CD4-positive, alpha-beta T cell treated with Interleukin-6 for 4 hours (primary cell): ENCODE measurements at regions not wholly inside any gene's neighbourhood (a gene's known extent, or its start where the extent isn't known, plus 50 kb on each side); places are given as distances from the start of the nearest gene placed in this dataset.

Experiments
- DNase-seq: peaks from one replicate; pipeline ENCODE4 v3.0.0-alpha.2; 2020; ENCODE audit warnings: mixed read lengths

DNA sequence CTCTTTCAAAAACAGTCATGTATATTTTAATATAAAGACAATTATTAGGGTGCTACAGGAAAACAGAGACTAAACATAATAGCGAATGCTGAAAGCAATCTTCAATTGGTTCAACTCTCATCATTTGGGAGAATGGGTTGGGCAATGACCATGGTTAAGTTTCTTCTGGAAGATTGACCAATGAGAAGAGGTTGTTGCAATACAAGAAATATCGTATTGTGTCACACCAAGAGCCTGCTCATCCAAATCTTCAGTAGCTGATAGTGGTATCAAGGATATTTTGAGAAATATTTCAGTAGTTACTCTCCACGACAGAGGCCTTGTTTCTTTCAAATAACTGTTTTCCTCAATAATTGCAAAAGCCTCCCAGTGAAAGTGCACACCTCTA, 83.0 kb upstream of the FNDC3A start:
- no peak for DNase-seq

DNA sequence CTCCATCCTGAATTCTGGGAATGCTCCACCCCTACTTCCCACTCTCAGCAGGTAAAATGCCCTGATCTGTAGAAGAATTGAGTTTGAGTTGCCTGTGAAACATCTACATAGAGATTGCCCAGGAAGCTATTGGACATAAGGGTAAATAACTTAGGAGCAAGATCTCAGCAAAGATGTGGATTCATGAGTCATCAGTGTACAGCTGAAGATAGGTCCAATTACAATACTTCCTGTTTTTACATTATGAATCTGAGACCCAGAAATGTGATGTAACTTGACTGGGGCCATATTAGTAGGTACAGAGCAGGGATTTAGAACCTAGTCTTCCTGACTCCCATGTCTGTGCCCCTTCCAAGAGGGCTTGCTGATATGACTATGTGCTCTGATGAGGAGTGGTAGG, 79.4 kb upstream of the FNDC3A start:
- no peak for DNase-seq

DNA sequence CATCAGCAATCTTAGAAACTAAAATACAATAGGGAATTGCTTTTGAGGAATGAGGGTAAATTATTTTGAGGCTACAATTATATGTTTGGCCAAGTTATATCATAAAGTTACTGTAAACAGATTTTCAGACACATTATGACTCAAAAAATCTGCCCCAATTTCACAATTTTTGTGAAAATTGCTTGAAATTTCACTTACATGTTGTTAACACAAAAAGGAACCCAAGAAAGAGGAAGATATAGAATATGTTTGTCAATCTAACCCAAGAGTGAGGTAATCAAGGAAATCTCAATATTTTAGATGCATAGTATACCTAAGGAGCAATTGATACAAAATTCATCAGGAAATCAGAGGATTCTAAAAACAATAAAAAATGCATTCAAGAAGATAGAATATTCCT, 73.9 kb upstream of the FNDC3A start:
- DNase-seq = no peak

DNA sequence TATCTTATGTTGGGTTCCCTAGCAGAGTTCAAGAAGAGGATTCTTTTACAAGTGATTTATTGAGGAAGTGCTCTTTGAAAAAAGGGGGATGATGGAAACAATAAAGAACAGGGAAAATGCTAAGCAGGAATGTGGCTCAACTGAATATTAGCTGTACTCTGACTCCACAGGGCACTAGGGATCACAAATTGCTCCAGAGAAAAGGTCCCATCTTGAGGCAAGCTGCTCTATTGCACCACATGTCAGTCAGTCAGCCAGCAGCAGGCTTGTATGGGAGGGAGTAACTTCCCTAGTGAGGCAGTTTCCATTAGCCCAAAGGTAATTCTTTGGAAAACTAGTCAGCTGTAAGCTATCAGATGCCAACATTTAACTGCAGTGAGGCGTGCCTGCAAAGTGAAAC, 73.3 kb upstream of the FNDC3A start:
- DNase-seq = no peak

DNA sequence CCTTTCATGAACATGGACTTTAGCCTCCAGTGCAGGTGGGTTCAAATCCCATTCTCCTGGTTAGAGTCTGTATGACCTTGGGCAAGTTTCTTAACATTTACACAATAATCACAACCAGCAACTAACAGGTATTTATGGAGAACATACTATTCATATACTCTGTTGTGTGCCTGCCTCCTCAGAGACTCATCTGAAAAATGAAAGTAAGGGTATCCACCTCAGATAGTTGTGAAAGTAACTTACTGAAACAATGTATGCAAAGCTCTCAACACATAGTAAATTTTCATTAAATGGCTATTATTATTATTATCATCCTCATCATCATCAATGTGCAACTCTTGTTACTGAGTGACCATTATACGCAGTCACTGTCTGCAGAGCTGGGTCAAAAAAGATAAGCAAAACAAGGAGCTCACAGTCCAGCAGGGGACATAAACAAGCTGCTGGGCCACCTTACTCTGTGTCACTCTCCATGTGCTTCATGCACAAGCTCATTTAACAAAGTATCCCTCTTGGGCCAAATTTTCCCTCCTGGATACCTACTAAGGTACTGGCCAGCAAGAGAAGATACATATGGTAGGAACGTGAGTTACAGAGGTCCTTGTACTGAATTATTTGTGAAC, 70.9 kb upstream of the FNDC3A start:
- DNase-seq = no peak

DNA sequence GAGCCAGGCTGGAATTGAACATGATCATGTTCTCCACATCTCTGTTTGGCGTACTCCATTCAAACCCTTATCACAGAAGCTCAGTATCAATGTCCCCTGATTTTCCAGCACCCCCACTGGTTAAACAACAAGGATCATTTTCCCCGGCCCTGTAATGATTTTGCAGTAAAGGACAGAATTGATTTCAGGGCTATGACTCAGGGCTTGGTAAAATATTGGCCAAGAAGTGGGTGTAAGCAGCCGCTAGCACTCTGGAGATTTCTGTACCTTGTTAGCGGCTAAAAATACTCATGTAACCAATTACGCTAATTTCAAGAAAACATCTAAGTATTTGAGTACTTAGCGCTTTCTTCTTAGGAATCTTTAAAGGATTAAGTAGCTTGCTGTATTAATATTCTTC, 69.5 kb upstream of the FNDC3A start:
- no peak for DNase-seq

DNA sequence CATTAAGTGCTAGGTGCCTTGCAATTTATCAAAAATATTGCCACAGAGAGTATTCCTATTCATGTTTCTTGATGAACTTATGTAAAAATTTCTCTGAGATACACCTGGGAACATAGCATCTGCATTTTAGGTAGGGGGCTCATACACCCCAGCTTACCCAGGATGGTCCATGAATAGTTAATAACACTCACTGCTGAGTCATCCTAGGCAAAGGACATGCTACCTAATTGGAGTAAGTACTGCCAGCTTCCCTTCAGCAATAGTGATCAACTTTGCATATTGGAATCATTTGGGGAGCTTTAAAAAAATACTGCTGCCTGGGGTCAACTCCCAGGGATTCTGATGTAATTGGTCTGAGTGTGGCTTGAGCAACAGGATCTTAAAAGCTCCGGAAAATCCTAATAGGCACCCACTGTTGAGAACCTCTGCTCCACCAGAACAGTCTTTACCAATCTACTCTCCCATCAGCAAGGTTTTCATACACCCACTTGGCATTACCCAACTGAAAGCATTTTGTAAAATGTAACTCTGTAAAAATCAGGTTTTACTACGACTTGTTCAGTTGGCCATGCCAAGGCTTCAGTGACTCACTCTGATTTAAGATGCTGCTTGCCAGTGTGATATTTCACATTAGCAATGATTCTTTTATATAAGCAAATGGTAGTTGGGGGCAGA, 67.2 kb upstream of the FNDC3A start:
- no peak for DNase-seq

DNA sequence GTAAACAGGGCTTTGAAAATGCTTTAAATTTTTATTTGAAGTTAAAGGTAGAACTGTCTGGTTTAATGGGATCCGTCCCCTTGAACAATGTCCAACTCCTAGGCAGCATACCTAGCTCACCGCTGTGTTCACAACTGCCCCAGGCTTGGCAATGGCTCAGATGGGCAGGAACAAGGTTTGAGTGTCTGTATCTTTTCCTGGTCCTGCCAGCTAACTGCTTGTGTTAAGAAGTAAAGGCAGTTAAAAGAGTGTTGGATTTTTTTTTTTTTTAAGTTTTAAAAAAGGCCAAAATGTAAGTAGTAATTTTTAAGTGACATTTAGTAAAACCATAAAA, 66.7 kb upstream of the FNDC3A start:
- no peak for DNase-seq

DNA sequence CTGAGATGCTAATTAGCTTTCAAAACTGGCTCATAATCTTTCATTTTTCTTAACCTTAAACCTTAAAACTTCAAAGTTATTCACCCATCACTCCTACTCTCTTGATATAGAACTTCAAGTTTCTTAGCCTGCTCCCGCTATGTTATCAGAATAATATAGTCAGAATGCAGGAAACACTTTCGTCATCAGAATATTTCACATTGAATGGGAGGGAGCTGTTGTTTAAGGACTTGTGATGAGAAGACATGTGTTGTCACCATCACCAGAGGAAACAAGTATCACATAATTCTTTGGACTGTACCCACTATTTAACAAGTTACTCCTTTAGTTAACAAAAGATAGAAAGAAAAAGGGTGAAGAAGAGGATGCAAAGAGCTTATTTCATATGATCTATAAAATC, 65.0 kb upstream of the FNDC3A start:
- DNase-seq = no peak

DNA sequence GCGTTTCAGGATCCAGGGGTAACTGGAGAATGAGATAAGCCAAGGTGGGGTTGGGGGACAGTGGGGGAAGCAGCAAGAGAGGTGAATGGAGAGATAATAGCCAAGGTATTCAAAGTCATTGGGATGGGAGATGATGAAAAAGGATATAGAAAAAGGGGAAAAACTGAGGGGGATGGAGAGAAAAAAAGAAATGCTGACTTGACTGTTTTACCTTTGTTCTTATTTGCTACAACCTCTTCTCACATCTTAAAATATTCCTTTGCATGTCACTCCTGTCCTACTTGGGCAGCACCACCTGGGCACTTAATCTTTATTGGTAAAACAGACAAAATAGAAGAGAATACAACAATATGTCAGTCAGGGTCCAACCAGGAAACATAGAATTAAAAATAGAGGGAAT, 56.0 kb upstream of the FNDC3A start:
- DNase-seq = no peak

DNA sequence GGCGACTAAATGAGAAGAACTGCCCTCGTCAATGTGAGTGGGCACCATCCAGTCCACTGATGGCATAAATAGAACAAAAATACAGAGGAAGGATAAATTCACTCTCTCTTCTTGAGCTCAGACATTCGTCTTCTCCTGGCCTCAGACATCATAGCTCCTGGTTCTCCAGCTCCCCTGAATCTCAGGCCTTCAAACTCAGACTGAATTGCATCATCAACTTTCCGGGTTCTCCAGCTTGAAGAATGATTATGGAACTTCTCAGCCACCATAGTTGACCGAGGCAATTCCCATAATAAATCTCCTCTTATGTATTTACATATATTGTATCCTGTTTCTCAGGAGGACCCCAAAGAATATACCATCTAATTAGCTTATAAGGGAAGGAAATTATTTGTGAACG, 55.0 kb upstream of the FNDC3A start:
- DNase-seq = no peak

DNA sequence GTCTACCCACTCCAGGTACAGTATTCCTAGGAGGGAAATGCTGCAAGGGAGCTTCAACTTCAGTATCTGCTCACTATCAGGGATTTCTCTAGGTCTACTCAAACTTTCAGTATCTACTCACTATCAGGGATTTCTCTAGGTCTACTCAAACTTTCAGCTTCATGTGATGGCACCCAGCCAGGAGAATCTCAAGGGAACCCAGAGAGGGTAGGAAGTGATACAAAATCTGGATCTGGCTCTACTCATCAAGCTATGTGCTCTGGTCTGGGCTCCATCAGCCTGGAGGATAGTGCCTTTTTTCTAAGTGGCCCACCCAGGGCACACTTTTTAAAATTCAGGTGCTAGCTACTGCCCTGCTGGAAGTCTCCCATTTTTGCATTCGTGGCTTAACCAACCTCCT, 52.3 kb upstream of the FNDC3A start:
- DNase-seq = no peak

DNA sequence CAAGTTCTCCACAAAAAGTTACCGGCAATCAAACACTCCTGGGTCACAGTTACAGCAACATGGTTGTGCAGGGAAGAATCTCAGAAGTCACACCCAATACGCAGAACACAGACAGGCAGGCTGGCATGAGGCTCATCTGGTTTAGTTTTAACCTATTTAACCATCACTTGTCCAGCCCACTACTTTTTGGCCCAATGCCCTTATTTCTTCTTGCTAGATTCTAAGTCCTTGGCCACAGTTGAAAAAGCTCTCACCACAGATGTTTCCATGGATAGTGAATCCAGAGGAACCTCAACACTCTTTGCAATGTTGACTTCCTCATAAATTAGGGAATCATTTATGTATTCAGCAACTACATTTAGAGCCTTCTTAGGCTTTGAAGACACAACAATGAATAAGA, 50.7 kb upstream of the FNDC3A start:
- no peak for DNase-seq
